H7 (cell line): ENCODE measurements at regions not wholly inside any gene's neighbourhood (a gene's known extent, or its start where the extent isn't known, plus 50 kb on each side); places are given as distances from the start of the nearest gene placed in this dataset.

ENCODE experiments used
- DNase-seq: peaks from one replicate; pipeline ENCODE4 v3.0.0; 2012
- H3K27me3 ChIP-seq: 2 replicates; pipeline ENCODE4 v1.6.0; 2011; ENCODE audit warnings: mild to moderate bottlenecking, low read length; ENCODE audit not compliant: control insufficient read depth, insufficient read depth
- H3K36me3 ChIP-seq: replicated peaks from 2 replicates; pipeline ENCODE4 v1.5.1; 2011; ENCODE audit warnings: low read length; ENCODE audit not compliant: control insufficient read depth, insufficient read depth
- H3K4me3 ChIP-seq: 2 replicates; pipeline ENCODE4 v1.5.1; 2011; ENCODE audit warnings: low read depth, mild to moderate bottlenecking, control low read depth, low read length, moderate library complexity; ENCODE audit not compliant: insufficient read depth

DNA sequence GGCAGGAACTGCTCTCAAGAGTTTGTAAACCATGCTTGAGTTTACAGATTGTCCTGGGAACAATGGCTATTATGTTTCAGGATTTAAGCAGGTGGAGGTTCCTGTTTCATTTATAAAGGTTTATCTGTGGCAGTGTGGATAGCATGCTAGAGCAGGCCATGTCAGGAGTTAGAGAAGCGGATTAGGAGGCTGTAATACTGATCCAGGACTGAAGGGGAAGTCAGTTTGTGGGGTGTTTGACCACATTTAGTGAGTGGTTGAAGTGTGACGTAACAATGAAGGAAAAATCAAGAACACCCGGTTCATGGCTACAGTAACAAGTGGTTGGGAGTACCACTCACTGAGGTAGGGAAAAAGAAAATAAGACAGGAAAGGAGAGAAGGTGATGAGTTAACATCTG, 299.0 kb downstream of the TLR4 start:
- Histone ChIP-seq H3K27me3 (no peaks in the 10 kb centered on the region), H3K36me3 (no peaks in the 10 kb centered on the region), H3K4me3 (no peak overlapping the region)
- peak; percentile 7 for DNase-seq

DNA sequence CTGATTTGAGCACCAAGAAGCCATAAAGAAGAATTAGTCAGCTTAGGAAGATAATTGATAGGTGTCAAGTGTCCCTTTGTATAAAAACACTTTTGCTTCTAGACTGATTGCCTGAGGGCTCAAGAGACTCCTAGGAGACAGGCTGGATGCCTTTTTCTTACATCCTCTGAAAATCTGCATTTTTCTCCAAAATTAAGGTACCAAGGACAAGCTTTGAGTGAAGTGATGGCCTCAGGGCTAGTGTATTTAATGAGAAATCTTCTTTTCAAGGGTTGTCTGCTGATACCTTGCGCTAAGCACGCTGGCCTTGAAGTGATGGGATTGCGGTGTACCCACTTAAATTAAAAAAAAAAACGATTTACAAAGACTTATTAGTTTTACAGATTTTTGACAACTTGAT, 304.0 kb downstream of the TLR4 start:
- no peak for DNase-seq
- Histone ChIP-seq H3K4me3 (no peak overlapping the region), H3K27me3 (no peaks in the 10 kb centered on the region), H3K36me3 (no peaks in the 10 kb centered on the region)

DNA sequence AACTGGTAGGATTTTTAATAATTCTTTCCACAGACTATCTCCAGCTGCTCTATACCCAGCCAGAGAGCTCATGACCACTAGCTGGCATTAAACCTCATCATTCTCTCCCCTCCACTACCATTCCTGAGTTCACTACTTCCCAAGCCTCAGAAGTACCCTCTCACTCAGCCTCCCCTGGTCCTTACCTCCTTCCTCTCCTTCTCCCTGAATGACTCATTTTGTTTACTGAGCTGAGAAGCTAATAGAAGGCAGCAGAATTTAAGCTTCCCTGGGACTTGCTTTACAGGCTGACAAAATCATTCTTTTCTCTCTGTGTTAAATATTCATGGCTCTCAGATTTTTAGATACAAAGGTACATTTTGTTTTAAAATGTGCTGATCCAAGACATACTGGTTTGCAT, 305.4 kb downstream of the TLR4 start:
- Histone ChIP-seq H3K36me3 (no peaks in the 10 kb centered on the region), H3K27me3 (no peaks in the 10 kb centered on the region), H3K4me3 (no peak overlapping the region)
- DNase-seq = peak; percentile 38

DNA sequence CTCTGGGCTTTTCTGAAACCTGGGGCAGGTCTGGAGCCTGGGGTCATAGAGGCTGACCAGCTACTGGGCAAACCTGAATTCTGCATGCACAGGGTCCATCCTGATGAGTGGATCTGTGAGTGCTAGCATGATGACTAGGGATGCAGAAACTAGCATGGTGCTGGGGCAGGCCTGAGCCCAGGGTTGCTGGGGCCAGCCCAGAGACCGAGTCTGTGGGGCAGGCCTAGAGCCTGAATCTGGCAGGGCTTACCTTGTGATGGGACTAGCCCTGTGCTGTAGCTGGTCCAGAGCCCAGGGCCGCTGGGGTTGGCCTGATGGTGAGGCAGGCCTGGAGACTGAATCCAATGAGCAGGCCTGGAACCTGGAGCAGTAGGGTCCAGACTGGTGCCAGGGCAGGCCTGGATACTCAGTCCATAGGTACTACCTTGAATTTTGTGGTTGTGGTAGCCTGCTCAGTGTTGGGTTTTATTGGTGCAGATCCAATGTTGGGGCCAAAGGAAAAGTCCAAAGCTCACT, 313.5 kb downstream of the TLR4 start:
- Histone ChIP-seq H3K27me3 (no peaks in the 10 kb centered on the region), H3K4me3 (no peak overlapping the region), H3K36me3 (no peaks in the 10 kb centered on the region)
- no peak for DNase-seq

DNA sequence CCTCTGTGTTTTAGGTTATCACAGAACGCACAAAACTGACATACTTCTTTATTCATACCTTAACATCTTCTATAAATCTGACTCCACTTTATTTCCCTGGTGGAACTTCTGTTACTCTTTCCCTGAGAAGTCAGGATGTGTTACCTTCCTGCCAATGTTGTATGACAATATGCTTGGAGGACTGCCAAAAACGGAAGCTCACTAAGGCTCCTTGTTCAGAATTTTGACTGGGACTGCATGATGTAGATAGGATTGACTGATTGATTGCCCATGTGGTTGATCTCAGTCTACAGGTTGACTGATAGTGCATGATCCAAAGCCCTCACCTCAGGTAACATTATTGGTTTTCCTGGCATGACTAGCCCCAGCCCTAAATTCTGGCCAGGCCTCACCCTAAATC, 319.4 kb downstream of the TLR4 start:
- no peaks in the 10 kb centered on the region for H3K36me3 ChIP-seq
- no peaks in the 10 kb centered on the region for H3K27me3 ChIP-seq
- H3K4me3 ChIP-seq = no peak overlapping the region
- no peak for DNase-seq

DNA sequence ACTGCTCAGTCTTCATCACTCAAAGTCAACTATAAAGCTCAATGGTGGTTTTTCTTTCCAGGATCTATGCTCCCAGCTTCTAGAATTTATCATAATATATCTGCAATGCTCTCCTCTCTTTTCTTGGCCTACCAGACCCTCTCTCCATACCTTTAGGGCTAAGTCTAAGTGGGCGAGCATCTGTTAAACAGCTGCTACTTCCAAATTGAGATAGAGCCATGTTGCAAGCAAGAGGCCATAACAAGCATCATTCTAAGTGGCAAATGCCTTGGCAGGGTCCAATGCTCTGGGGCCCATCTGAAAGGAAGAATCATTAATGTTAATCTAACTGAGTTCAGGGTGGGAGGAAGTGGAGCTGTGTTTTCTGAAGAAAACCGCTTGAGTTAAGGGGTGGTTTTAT, 324.0 kb downstream of the TLR4 start:
- Histone ChIP-seq H3K36me3 (no peaks in the 10 kb centered on the region), H3K4me3 (no peak overlapping the region), H3K27me3 (no peaks in the 10 kb centered on the region)
- no peak for DNase-seq

DNA sequence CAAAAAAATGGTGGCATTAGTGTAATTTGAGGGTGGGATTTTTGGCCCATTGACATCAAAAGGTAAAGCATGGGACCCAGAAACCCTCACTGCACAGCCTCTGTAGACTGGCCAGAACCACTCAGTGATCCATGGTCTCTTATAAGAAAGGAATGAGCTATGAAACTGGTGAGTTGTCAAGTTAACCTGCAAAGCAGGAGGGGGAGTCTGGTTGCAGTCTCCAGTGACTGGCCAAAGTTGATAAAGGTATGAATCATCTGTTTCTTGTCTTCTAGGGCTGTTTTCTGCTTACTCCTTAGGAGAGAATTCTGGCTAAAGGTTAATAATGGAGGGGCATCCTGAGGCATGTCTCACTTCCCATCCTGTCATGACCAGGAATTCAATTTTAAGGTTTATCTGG, 325.2 kb downstream of the TLR4 start:
- H3K27me3 ChIP-seq = no peaks in the 10 kb centered on the region
- no peak overlapping the region for H3K4me3 ChIP-seq
- no peak for DNase-seq
- H3K36me3 ChIP-seq = no peaks in the 10 kb centered on the region

DNA sequence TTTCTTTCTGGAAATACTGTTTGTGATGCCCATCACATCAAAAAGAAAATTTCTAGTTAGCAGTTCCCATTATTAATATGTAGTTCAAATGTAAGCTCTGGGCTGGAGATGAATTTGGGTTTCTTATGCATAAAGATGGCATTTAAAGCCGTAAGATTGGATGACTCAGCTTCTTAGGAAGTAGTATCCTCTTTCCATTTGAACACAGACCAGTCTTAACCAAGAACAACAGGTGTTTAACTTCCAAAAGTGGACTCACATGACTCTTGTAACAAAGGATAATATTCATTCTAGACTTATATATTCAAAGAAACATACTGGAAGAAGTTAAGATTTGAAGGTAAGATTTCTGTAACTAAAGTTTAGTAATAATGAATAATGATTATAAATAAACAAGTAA, 330.5 kb downstream of the TLR4 start:
- H3K27me3 ChIP-seq = no peaks in the 10 kb centered on the region
- DNase-seq = no peak
- no peak overlapping the region for H3K4me3 ChIP-seq
- no peaks in the 10 kb centered on the region for H3K36me3 ChIP-seq

DNA sequence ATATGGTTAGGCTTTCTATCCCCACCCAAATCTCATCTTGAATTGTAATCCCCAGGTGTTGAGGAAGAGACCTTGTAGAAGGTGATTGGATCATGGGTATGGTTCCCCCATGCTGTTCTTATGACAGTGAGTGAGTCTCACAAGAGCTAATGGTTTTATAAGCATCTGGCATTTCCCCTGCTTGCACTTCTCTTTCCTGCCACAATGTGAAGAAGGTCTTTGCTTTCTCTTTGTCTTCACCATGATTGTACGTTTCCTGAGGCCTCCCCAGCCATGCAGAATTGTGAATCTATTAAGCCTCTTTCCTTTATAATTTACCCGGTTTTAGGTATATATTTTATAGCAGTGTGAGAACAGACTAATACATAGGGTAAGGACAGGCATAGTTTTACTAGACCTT, 334.5 kb downstream of the TLR4 start:
- DNase-seq = no peak
- Histone ChIP-seq H3K4me3 (no peak overlapping the region), H3K27me3 (no peaks in the 10 kb centered on the region), H3K36me3 (no peaks in the 10 kb centered on the region)

DNA sequence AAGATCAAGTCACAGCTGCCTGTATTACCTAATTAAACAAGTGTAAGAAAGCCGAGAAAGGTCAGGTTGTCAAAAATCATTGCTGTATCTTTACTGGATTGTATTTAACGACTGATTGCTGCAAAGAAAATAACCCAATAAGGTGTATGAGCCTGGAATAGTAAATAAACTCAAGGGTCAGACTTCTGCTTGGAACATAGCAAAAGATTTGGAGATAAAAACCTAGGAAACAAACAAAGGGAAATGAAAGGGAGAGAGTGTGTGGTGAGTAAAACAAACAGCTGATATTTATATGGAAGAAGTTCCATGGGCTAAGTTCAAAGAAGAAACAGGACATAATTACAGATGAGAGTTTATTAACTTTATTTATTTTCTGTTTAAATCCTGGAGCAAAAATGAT, 354.0 kb downstream of the TLR4 start:
- no peak for DNase-seq
- Histone ChIP-seq H3K36me3 (no peaks in the 10 kb centered on the region), H3K27me3 (no peaks in the 10 kb centered on the region), H3K4me3 (no peak overlapping the region)

DNA sequence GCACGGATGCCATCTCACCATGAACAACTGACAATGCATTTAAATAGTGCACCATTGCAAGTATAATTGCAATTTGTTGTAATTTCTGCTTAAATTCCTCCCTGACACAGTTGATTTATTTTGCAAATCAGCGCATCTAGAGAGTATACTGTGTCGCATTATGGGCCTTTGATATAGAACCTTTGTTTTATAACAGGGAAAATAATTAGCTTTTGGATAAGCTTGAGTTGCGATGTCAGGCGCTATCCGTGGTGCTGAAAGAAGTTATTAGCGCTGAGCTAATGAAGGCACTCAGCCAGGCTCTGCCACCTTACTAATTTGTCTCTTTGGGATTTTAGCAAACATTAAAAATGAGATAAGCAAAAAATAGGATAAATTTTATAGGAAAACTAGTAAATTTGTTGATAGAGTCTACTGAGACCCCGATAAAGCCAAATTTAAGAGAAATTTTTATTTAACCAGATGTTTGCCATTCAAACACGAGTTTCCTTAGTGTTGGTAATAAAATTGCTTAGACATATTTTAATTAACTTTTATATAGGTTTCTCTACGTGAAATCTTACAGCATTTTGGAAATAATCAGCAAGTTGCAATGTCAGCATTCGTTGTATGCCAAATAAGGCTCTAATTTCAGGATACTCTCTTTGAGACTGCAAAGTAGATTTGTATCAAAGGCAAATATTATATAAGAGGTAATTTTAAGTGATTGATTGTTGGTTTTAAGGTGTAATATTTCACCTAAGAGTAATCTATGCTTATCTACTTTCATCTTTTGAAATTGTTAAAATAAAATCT, 355.5 kb downstream of the TLR4 start:
- Histone ChIP-seq H3K27me3 (no peaks in the 10 kb centered on the region), H3K36me3 (no peaks in the 10 kb centered on the region), H3K4me3 (no peak overlapping the region)
- DNase-seq = no peak

DNA sequence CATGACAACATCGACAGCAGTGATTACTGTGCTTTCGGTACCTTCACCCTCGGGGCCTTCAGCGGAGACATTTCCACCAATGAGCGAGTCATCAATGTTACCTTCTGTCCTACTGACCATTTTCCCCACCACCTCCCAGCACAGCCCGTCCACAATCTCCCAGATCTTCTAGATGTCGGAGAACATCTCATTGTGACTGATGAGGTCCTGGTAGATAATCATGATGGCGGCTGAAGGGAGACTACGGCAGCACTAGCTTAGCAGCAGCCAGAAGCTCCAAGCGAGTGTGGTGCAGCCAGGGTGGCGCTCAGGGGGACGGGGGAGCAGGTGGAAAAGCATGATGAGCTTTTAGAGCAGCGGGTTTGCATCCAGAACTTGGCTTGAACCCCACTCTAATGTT, 379.0 kb downstream of the TLR4 start:
- DNase-seq = no peak
- H3K27me3 ChIP-seq = no peaks in the 10 kb centered on the region

DNA sequence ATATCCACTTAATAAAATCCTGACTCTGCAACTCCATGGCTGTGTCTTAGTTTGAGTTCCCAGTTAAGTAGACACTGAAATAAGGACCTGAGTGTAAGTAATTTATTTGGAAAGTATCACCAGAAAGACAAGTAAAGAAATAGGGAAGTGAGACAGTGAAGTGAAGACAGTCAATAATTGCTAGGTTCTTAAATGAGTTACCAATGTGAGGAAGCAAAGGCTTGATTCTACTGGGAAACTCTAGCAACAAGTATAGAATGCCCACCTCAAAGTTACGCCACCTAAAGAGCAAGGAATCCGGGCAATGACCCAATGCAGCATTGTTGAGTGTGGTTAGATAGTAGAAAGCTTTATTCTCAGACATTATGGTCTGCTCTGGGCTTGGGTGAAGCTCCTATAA, 383.9 kb downstream of the TLR4 start:
- Histone ChIP-seq H3K4me3 (no peak overlapping the region), H3K27me3 (no peaks in the 10 kb centered on the region), H3K36me3 (no peaks in the 10 kb centered on the region)
- no peak for DNase-seq

More for the DNA sequence above, 379.0 kb downstream of the TLR4 start:
- Histone ChIP-seq H3K4me3 (no peak overlapping the region), H3K36me3 (no peaks in the 10 kb centered on the region)

DNA sequence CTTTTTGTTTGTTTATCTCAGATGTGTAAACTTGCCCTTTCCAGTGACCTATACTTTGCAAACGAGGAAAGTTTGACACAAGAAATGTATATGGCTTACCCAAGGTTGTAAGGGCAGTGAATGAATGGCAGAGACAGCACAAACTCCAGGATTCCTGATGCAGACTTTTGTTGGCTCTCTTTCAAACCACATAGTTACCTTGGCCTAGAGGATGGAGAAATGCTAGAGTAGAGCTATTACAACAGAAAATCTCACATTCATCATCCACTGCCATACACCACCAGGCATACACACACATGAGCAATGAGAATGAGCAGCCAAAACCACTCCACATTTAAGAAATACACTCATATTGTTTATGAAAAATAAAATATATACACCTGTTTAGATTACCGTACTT, 387.0 kb downstream of the TLR4 start:
- Histone ChIP-seq H3K4me3 (no peak overlapping the region), H3K36me3 (no peaks in the 10 kb centered on the region), H3K27me3 (no peaks in the 10 kb centered on the region)
- DNase-seq = no peak

DNA sequence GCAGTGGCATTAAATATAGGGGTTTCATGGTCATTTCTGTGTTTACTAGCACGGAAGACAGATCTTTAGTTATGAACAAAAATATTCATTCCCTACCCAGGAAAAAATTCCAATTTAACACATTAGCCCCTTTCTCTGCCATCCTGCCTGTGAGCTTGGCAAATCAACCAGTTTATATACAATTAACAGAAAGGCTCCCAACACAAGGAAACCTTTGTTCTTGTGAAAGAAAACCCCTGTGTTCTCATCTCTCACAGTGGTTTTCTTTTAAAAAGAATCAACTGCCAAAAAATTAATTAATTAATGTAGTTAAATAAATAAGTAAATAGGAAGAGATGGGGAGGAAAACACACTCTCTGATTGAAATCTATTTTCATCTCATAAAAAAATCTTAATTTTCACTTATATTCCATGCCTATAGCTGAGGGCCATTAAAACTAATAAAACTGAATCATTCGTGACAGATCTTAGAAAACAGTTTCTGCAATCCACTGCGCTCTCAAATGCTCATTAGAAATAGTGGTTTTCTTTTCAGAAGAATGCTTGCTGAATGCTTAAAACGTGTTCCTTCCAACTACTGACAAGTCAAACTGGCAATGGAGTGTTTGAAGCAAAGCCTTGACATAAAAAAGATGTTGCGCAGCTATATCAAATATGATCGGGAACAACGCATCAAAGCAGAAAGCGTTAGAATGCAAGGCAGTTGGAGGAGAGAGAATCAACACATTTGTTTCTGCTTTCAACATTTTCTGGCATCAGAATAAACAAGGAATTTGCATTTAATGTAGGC, 387.7 kb downstream of the TLR4 start:
- no peak overlapping the region for H3K4me3 ChIP-seq
- no peaks in the 10 kb centered on the region for H3K36me3 ChIP-seq
- H3K27me3 ChIP-seq = no peaks in the 10 kb centered on the region
- no peak for DNase-seq
